ENCODE measurements at regions not wholly inside any gene's neighbourhood (a gene's known extent, or its start where the extent isn't known, plus 50 kb on each side); places are given as distances from the start of the nearest gene placed in this dataset.

DNA sequence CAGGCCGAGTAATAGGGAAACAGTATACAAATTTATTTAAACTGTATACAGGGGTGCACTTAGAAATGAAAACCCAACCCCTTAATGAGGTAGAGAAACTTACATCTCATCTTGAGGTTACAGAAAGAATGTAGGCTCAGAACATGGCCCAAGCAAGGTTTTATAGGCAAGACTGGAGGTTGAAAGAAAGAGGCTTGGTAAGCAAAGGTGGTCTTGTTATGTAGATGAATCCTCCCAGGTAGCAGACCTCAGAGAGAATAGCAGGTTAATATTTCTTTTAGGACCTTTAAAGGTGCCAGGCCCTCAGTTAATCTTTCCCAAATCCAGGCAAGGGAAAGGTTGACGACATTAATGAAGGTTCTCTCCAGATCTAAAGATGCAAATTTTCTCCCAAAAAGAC lies 1466.8 kb upstream of the PRR20A start:
- DNase-seq (ENCODE audit: low read depth), result no peak

DNA sequence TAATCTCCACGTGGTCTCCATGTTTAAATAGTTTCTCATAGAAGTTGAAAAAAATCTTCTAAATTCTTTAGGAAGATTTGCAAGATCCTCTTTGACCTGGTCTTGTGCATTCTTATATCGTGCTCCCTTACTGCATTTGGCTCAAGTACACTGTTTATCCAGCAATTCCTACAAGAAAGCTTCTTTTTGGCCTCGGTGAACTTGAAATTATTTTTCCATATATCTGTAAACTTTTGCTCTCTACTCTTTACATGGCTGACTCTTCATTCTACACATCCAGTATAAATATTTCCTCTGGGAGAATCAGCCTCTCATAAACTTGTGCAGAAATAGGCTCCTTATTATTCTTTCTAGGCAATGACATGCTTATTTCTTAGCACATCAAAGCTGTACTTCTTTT lies 1457.9 kb upstream of the PRR20A start:
- no peak for DNase-seq (ENCODE audit: low read depth)

DNA sequence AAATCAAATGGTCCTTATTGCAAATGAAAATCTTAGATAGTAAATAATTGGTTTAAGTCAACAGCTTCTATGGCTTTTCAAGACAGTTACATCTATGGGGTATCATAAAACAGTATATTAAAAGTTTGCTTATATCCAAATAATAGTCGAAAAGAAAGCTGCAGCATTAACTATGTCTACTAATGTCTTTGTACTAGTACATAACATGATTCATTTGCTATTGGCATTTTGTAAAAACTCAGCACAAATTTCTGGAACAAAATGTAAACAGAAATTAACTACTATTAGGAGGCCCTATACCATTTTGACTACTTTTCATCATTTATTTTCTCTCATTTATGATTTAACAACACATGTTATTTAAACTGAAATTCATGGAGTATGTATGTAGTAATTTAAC lies 1435.2 kb upstream of the PRR20A start:
- no peak for DNase-seq (ENCODE audit: low read depth)

DNA sequence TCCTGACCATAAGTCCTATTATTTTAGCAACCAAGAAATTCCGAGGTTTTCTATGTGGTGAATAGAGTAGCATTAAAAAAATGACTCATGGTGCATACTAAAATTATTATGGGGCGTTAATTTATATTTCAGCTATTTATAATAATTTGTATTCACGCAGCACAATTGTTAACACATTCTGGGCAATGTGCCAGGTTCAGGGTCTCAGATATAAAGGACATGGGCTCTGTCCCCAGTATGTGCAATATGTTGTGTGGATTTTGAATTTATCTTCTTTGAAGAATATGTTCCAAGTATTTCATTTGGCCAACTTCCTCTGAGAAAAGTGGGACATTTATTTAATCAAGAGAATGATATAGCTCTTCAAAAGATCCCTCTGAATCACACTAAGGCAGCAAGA lies 1434.7 kb upstream of the PRR20A start:
- no peak for DNase-seq (ENCODE audit: low read depth)

DNA sequence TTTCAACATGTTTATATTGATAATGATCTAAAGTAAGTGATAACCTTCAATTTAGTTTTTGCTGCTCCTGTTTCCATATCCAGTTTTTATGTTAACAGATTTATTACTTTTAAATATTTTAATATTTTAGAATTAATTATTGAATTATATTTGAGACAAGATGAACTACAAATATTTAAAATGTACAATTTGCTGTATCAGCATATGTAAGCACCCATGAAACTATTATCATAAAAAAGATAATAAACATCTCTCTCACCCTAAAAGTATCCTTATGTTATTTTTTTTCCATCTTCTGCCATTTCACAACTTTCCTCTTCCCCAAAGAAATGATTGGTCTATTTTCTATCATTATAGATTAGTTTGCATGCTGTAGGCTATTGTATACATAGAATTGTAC lies 1426.6 kb upstream of the PRR20A start:
- DNase-seq (ENCODE audit: low read depth), result no peak

DNA sequence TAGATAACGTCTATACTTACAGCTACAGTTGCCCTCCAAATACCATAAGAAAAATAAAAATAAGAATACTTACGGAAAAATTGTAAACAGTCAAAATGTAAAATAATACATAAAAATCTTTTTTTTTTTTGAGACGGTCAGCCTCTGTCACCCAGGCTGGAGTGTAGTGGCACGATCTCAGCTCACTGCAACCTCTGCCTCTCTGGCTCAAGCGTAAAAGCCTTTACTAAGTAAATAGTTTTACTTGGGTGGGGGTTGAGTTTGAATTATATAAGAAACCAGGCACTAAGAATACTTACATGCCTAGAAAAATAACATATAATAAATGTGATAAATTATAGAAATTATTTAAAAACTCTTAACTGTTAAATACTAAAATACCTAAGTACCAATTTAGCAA lies 1413.0 kb upstream of the PRR20A start:
- DNase-seq (ENCODE audit: low read depth), result no peak

DNA sequence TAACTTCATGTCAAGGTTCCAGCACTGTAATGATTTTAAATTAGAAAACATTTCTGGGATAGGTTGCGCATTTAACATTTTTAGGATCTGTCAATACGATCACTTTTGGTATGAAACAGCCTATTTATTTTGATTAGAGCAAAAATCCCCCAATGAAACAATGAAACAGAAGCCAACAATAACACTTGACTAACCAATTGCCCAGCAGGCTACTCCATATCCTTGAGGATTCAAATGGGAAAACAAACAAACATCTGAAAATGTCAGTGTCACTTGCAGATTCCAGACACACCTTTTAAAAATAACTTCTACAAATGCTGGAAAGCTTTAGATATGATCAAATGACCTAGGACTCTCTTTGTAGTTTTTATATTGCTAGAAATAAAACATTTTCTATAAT lies 1412.5 kb upstream of the PRR20A start:
- DNase-seq (ENCODE audit: low read depth), result no peak

DNA sequence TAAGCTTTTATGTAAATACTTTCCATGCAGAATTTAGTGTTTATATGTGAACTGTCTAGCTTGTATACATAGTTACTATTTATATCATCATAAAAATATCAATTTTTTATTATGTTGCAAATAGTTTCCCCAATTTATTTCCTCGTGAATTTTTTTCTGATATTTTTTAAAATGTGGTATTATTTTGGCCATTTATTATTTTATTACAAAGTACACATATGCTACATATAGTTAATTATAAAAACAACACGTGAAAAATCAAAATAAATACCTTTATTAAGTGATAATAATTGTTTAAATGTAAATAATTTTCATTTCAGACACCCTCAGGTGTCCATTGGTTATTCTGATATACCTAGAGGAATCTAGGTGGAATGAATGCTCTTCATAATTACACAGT lies 1394.9 kb upstream of the PRR20A start:
- DNase-seq (ENCODE audit: low read depth), result no peak

DNA sequence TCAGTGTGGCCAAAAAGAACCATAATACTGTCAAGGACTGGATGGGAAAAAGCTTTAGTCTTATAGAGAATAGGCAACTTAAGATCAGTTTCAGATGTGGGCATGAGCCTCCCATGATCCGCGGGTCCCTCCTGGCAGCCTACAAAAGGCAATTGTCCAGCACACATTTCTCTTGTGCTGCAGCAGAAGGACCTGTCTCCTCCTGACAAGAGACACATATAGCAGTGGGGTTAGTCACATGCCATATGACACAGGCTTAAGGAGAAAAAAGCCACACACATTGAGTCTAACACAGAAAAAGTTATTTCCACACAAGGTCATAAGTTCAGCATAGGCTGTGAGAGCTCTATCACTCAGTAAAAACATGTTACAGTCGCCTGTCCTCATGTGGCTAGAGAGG lies 1378.7 kb upstream of the PRR20A start:
- no peak for DNase-seq (ENCODE audit: low read depth)

DNA sequence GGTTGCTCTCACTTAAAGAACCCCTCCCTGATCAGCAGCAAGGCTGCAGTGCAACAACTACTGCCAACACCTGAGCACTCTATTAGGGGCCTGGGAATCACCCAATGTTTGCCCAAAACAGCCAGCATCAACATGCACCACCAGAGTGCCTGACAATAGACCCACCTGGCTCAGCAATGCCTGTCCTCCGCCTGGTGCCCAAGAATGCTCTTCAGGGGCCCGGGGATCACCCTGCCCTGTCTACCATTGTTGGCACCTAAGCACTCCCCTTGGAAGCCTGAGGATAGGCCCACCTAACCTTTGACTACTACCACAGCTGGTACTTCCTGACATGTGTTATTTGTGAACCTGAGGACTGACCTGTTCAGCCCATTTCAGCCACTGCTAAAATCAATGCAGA lies 1363.1 kb upstream of the PRR20A start:
- no peak for DNase-seq (ENCODE audit: low read depth)

DNA sequence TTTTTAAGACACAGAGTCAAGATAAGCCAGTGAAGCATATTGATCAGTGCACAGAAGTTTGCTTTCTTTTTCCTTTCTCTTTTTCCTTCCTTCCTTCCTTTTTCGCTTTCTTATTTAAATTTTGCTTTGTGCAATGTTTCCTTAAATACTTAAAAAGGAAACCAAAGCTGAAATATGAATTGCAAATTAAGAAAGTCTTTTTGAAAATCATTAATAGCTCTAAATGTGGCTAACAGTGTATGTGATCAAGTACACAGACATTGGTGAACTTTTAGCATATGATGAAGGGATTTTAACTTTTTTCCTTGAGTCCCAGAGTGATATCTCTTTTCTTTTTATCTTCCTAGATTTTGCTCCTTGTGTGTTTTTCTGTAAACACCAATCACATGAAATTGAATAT lies 1356.9 kb upstream of the PRR20A start:
- DNase-seq (ENCODE audit: low read depth), result no peak

DNA sequence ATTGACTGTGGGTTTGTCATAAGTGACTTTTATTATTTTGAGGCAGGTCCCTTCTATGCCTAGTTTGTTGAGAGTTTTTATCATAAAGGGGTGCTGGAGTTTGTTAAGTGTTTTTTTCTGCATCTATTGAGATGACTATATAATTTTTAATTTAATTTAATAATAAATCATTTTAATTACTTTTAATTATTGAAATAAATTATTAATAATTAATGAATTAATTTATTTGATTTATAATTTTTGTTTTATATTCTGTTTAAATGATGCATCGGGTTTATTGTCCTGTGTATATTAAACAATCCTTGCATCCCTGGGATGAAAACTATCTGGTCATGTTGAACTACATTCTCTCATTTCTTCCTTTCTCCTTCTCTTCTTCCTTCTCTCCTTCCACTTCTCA lies 1352.2 kb upstream of the PRR20A start:
- no peak for DNase-seq (ENCODE audit: low read depth)

DNA sequence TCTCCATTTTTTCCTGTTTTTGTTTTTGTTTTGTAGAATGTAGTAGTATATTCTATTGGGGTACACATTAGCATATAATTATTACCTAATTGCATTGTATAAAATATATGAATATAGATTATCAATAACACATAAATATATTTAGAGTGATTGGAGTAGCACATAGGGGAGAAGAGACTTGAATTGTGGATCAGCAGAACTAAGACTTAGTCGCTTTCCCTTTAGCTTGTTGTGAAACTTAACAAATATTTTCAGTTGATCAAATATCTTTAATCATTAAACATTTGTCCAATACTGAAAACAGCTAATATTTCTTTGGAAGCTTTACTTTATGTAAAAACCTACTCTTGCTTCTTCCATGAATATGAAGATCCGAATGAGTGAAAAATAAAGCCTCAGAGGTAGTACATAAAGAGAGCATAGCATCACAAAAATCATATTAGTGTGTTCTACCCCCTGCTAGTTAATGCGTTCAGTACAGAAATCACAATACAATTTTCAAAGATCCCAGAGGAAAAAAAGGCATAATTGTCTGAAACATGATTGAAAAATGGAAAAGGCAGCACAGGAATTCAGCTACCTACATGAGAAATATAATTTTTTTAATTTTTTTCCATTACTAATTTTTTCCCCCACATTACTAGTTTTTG lies 1348.0 kb upstream of the PRR20A start:
- DNase-seq (ENCODE audit: low read depth), result no peak

DNA sequence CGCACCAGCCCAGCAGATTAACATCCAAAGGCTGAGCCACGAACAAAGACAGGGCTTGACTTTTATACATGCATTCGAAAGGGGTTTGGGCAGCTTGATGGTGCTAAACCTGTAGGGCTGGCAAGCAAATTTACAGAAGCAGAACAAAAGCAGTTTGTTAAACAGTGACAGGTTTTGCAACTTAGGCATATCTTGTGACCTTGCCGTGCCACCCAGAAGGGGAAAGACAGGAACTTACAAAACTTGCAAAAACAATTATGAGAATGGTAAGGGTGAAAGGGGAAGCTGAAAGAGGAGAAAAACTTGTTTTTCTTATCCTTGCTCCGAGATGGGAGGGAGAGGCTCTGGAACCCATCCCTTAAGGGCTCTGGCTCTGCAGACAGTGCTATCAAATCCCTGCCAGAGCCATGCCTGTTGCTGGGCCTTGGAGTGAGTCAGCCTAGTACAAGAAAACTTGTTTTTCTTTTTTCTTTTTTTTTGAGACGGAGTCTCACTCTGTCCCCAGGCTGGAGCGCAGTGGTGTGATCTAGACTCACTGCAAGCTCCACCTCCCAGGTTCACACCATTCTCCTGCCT lies 1325.2 kb upstream of the PRR20A start:
- DNase-seq (ENCODE audit: low read depth), result no peak

DNA sequence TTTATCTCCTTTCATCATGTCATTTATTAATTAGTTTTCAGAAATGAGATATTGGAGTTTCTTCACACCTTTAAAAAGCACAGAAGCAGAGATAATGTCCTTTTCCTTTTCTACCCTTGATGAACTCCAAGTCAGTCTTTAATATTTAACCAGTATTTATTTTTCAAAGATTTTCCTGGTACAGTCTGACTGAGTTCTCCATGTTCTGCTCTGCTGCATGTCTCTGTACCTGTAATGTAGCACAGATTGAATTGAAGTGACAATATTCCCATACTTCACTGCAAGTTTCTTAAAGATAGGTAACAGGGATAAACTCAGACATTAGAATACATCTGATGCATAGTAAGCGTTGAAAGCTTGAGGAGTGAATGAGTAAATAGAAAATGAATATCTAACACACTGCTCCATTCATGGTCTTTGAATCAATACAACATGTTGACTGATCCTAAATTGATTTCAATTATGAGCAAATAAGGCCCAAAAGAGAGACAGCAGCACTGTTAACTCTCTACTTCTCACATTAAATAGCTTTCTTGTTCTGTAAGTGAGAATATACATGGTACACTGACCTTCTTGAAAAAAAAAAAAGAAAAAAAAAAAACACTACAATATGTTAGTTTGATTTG lies 1323.6 kb upstream of the PRR20A start:
- DNase-seq (ENCODE audit: low read depth), result no peak

DNA sequence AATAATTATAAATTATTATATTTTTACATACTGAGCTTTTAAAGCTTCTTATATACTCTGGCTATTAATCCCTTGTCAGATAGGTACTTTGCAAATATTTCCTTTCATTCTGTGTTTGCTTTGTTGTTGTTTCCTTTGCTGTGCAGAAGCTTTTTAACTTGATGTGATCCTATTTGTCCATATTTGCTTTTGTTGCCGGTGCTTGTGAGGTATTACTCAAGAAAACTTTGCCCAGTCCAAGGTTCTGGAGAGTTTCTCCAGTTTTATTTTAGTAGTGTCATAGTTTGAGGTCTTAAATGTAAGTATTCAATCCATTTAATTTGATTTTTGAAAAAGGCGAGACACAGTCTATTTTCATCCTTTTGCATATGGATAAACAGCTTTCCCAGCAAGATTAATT lies 1319.9 kb upstream of the PRR20A start:
- no peak for DNase-seq (ENCODE audit: low read depth)

DNA sequence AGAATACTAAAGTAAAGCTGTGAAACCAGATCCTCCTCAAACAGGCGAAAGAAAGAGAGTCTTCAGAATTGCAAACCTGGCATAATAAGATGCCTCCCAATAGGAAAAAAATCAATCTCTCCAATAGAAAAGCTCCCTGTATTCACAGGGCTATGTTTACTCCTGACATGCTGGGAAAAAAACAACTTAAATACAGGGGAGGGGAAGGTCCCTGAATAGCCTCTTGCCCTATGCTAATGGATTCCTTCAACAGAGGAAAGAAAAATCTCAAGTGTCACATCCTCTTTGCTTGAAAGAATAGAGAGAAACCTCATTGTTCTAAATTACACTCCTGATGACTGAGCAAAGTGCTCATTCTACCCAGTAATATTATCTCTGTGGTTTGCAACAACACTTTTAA lies 1271.1 kb upstream of the PRR20A start:
- no peak for DNase-seq (ENCODE audit: low read depth)

DNA sequence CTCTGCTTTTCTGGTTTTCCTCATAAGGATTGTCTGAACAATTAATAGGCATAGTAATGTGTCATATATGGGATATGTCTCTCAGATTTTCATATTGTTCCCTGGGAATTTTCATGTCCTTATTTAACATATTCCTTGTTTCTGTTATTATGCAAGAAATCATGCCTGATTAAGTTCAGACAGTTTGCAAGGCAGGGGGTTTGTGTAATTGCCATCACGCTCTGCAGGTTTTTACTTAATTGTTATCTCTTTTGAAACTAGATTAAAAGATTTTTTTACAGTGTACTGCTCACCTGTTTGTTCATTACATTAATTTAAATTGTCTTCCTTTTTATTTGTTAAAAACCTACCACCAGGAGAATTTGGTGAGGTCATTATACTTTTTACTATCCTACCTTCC lies 1253.2 kb upstream of the PRR20A start:
- no peak for DNase-seq (ENCODE audit: low read depth)

DNA sequence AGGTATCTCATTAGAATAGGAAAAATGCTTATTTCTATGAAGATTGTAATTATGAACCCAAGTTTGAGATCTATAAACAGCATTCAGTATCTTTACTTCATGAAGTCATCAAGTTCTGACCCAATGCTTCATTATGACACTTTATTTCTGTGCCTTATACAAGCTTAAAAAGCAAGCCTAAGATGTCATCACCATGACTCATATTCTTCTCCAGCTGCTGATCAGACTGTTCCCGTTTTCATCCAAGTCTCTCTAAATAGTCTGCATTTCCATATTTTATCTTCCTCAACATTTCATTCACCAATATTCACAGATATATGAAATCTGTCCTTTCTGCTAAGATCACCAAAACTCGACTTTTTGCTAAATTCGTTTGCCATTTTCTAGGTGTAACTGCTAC lies 1247.2 kb upstream of the PRR20A start:
- DNase-seq (ENCODE audit: low read depth), result no peak

DNA sequence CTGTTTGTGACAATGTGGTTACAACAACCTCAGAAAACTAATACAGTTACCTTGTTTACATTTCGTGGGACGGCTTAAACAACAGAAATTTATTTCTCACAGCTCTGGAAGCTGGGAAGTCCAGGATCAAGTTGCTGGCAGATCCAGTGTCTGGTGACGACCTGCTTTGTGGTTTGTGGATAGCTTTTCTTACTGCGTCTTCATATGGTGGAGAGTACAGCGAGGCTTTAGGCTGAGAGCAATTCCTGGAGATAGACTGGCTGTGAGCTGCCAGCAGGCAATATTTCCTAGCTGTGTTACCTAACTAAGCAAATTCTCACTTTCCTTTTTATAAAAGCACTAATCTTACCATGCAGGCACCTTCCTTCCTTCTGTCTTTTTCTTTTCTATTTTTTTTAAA lies 1203.5 kb upstream of the PRR20A start:
- DNase-seq (ENCODE audit: low read depth), result no peak

DNA sequence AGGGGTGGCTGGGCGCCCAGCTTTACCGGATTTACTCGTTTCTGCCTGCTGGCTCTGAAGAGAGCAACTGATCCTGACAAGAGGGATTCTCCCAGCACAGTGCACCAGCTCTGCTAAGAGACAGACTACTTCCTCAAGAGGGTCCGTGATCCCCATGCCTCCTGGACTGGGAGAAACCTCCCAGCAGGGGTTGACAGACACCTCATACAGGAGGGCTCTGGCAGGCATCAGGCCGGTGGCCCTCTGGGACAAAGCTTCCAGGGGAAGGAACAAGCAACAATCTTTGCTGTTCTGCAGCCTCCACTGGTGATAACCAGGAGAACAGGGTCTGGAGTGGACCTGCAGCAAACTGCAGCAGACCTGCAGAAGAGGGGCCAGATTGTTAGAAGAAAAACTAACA lies 1192.5 kb upstream of the PRR20A start:
- no peak for DNase-seq (ENCODE audit: low read depth)

DNA sequence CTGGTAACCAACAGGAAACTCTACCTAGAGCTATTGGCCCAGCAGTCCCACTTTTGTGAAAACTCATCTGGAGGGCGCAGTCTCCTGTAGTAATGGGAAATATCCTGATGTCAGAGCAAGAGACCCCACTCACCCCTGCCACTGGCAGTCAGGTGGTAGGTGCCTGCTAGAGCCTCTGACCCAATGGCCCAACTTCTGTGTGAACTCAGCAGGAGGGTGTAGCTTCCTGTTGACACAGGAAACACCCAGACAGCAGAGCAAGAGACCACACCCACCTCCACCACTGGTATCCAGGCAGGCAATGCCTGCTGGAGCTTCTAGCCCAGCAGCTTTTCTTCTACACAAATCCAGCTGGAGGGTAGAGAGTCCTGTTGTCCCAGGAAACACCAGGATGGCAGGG lies 1176.8 kb upstream of the PRR20A start:
- no peak for DNase-seq (ENCODE audit: low read depth)

DNA sequence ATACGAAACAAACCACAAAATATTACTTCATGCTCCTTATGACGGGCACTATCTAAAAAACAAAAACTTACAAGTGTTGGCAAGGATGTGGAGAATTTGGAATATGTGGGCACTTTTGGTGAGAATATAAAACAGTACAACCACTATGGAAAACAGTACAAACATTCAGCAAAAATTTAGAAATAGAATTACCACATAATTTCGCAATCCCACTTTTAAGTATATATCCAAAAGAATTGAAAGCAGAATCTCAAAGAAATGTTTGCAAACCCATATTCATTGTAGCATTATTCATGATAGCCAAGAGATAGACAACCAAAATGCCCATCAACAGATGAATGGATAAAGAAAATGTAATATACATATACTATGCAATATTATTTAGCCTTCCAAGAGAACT lies 1173.7 kb upstream of the PRR20A start:
- DNase-seq (ENCODE audit: low read depth), result no peak

DNA sequence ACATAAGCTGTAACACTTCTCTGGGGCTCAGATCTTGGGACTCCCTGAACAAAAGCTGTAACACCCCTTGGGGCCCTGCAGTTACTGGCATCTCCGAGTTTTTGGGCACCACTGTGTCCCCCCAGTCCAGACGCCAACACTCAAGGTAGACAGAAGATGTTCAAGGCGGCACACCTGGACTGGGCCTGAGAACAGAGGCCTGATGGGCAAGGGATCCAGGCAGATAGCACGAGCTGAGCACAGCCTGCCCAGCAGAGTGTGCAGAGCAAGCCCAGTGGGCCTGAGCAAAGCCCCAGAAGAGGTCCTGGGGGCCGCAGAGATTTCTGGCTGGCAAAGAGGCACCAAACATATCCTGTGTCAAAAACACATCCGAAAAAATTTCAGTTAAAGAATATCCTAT lies 1163.3 kb upstream of the PRR20A start:
- no peak for DNase-seq (ENCODE audit: low read depth)

All from ELR (cell line).